GM23338 (cell line): ENCODE measurements at regions not wholly inside any gene's neighbourhood (a gene's known extent, or its start where the extent isn't known, plus 50 kb on each side); places are given as distances from the start of the nearest gene placed in this dataset.

Experiments
- ATAC-seq: fragments of 200-7000 bp; cut with Tn5 transposase; 3 replicates; pipeline ENCODE4 v1.9.1; 2020
- DNase-seq: peaks from one replicate; pipeline ENCODE4 v3.0.0-alpha.2; 2015; ENCODE audit warnings: low spot score
- H2AFZ ChIP-seq: fragments of 200-600 bp; sonication (generic); 2 replicates; pipeline ENCODE4 v1.8.0; 2016; ENCODE audit warnings: antibody characterized with exemption, mild to moderate bottlenecking, moderate library complexity
- H3F3A ChIP-seq: fragments of 200-600 bp; sonication (generic); replicated peaks from 2 replicates; pipeline ENCODE4 v1.8.0; 2017; ENCODE audit warnings: antibody characterized with exemption, mixed run types, low read depth
- H3K27ac ChIP-seq: fragments of 200-600 bp; sonication (generic); 2 replicates; pipeline ENCODE4 v1.6.1; 2016; ENCODE audit warnings: low read depth
- H3K27me3 ChIP-seq: fragments of 200-600 bp; sonication (generic); 2 replicates; pipeline ENCODE4 v1.8.0; 2016; ENCODE audit warnings: mild to moderate bottlenecking, mixed run types, moderate library complexity; ENCODE audit not compliant: insufficient read depth
- H3K36me3 ChIP-seq: fragments of 200-600 bp; sonication (generic); 2 replicates; pipeline ENCODE4 v1.8.0; 2016; ENCODE audit warnings: mild to moderate bottlenecking; ENCODE audit not compliant: insufficient read depth
- H3K4me1 ChIP-seq: fragments of 200-600 bp; sonication (generic); 2 replicates; pipeline ENCODE4 v1.8.0; 2016; ENCODE audit warnings: mild to moderate bottlenecking, moderate library complexity; ENCODE audit not compliant: insufficient read depth
- H3K4me2 ChIP-seq: fragments of 200-600 bp; sonication (generic); 2 replicates; pipeline ENCODE4 v1.7.1; 2017; ENCODE audit warnings: mixed run types
- H3K4me3 ChIP-seq: fragments of 200-600 bp; sonication (generic); 2 replicates; pipeline ENCODE4 v1.6.1; 2016; ENCODE audit warnings: mixed run types
- H3K79me2 ChIP-seq: fragments of 200-600 bp; sonication (generic); replicated peaks from 2 replicates; pipeline ENCODE4 v1.8.0; 2017; ENCODE audit warnings: mild to moderate bottlenecking; ENCODE audit not compliant: insufficient read depth
- H3K9me2 ChIP-seq: fragments of 200-600 bp; sonication (generic); 2 replicates; pipeline ENCODE4 v1.8.0; 2017; ENCODE audit not compliant: insufficient read depth
- H4K20me1 ChIP-seq: fragments of 200-600 bp; sonication (generic); replicated peaks from 2 replicates; pipeline ENCODE4 v1.8.0; 2017; ENCODE audit warnings: mild to moderate bottlenecking; ENCODE audit not compliant: insufficient read depth
- H3K27ac Mint-ChIP-seq: 2 replicates; pipeline ENCODE4 v1.8.0; 2020; ENCODE audit warnings: inconsistent platforms, mild to moderate bottlenecking, moderate library complexity, mixed read lengths
- H3K27me3 Mint-ChIP-seq: 3 replicates; pipeline ENCODE4 v1.8.0; 2022; ENCODE audit warnings: low read depth, mild to moderate bottlenecking, moderate library complexity, mixed read lengths, inconsistent platforms; ENCODE audit not compliant: insufficient read depth, poor library complexity
- H3K36me3 Mint-ChIP-seq: 3 replicates; pipeline ENCODE4 v1.8.0; 2021; ENCODE audit warnings: low read depth, mild to moderate bottlenecking, inconsistent platforms, moderate library complexity, mixed read lengths
- H3K4me1 Mint-ChIP-seq: 3 replicates; pipeline ENCODE4 v1.8.0; 2020; ENCODE audit warnings: mild to moderate bottlenecking, inconsistent platforms, mixed read lengths
- H3K4me3 Mint-ChIP-seq: 3 replicates; pipeline ENCODE4 v1.8.0; 2021; ENCODE audit warnings: moderate library complexity, mild to moderate bottlenecking, inconsistent platforms, mixed read lengths
- H3K9me3 Mint-ChIP-seq: 3 replicates; pipeline ENCODE4 v1.8.0; 2020; ENCODE audit warnings: moderate library complexity, mild to moderate bottlenecking, inconsistent platforms, mixed read lengths
- CREB1 ChIP-seq: fragments of 250-450 bp; sonication (Bioruptor Pico); IDR thresholded peaks from 2 replicates; pipeline ENCODE4 v1.5.0; 2020; ENCODE audit warnings: low read depth, mild to moderate bottlenecking, moderate library complexity
- EZH2 ChIP-seq: fragments of 200-600 bp; sonication (generic); IDR thresholded peaks from one replicate; pipeline ENCODE4 v1.8.0; 2017; ENCODE audit warnings: antibody characterized with exemption, mild to moderate bottlenecking, low read depth; ENCODE audit not compliant: unreplicated experiment
- EZH2phosphoT487 ChIP-seq: fragments of 200-600 bp; sonication (generic); IDR thresholded peaks from one replicate; pipeline ENCODE4 v1.8.1; 2018; ENCODE audit warnings: antibody characterized with exemption; ENCODE audit not compliant: unreplicated experiment
- POLR2AphosphoS5 ChIP-seq: IDR thresholded peaks from 2 replicates; pipeline ENCODE4 v1.6.1; 2016; ENCODE audit warnings: antibody characterized with exemption, low read depth
- STAT1 ChIP-seq: IDR thresholded peaks from one replicate; pipeline ENCODE4 v1.6.1; 2016; ENCODE audit warnings: antibody characterized with exemption; ENCODE audit not compliant: unreplicated experiment
- ZNF114 ChIP-seq: fragments of 250-450 bp; sonication (Bioruptor Pico); IDR thresholded peaks from 2 replicates; pipeline ENCODE4 v1.5.0; 2020; ENCODE audit warnings: mild to moderate bottlenecking, moderate library complexity
- TF ChIP-seq, protein P1 (sequence below), 2 experiments: fragments of 200-600 bp in 1 of 2; sonication (generic) in 1 of 2; conservative IDR thresholded peaks; 2 replicates each; pipeline versions ENCODE4 v1.5.1 to v1.6.1; 2016 to 2017; ENCODE audit warnings: antibody characterized with exemption in 2 of 2, low read depth in 2 of 2, mild to moderate bottlenecking in 2 of 2, moderate library complexity in 1 of 2
- TF ChIP-seq, protein P2 (sequence below): IDR thresholded peaks from 2 replicates; pipeline ENCODE4 v1.6.1; 2016; ENCODE audit warnings: antibody characterized with exemption
- TF ChIP-seq, protein P3 (sequence below): fragments of 250-450 bp; sonication (Bioruptor Pico); IDR thresholded peaks from 2 replicates; pipeline ENCODE4 v1.5.0; 2020; ENCODE audit warnings: mild to moderate bottlenecking, moderate library complexity
- TF ChIP-seq, protein P4 (sequence below): IDR thresholded peaks from one replicate; pipeline ENCODE4 v1.6.1; 2018; ENCODE audit warnings: antibody characterized with exemption; ENCODE audit not compliant: unreplicated experiment

DNA sequence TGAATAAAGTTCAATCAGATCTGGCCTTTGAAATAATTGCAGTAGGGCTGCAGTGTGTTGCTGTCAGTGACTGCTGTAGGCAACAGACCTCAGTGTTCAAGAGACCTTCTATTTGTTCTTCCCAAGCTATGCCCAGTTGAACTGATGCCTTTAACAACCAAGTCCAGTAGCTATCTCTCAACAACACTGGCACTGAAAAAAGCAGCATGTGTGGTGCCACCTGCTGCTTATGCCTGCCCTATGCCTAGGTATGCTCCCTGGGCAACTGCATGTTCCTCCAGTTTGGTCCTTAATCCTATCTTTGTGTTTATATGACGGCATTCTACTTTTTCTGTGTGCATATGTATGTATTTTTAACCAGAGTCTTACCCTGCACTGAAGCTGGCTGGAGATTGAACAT, 523.9 kb upstream of the MEX3C start:
- Histone ChIP-seq H3K4me3 (no peak overlapping the region), H3F3A (no peaks in the 10 kb centered on the region), H2AFZ (no peak overlapping the region), H4K20me1 (no peaks in the 10 kb centered on the region), H3K79me2 (no peaks in the 10 kb centered on the region), H3K27me3 (no peaks in the 10 kb centered on the region), H3K36me3 (no peaks in the 10 kb centered on the region), H3K4me1 (no peaks in the 10 kb centered on the region), H3K9me2 (peaks cover 12% of the 10 kb centered on the region), H3K4me2 (no peak overlapping the region), H3K27ac (no peak overlapping the region)
- Mint-ChIP-seq H3K4me3 (no peak overlapping the region), H3K27ac (no peak overlapping the region), H3K9me3 (no peaks in the 10 kb centered on the region; the same call in 2 of the 3 replicates), H3K27me3 (no peaks in the 10 kb centered on the region), H3K36me3 (0 out of 3 replicates have a peak, but pooled peaks cover 3% of the 10 kb centered on the region), H3K4me1 (peaks cover 9% of the 10 kb centered on the region; the same call in 2 of the 3 replicates)
- ATAC-seq (no peak), DNase-seq (no peak)
- TF ChIP-seq EZH2phosphoT487, result no peak

DNA sequence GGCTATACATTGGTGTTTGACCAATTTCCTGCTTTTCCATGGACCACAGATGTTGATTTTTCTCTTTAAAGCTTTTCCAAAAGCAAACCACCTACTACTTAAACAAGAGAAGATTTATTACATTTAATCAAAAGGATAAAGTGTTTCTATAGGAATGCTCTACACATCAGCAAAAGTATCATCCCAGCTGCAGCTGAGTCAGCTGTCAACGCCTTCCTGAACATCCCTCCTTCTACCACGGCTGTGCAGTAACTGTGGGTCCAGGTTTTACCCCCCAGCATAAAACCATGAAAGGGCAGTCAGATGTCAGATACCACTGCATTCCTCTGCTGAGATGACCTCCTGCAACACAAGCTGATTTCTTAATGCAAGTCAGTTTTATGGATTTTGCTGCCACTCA, 524.5 kb upstream of the MEX3C start:
- H3K36me3 Mint-ChIP-seq, result 0 out of 3 replicates have a peak, but pooled peaks cover 3% of the 10 kb centered on the region
- H4K20me1 ChIP-seq, result no peaks in the 10 kb centered on the region
- no peak for TF ChIP-seq CREB1
- TF ChIP-seq, protein P1, sequence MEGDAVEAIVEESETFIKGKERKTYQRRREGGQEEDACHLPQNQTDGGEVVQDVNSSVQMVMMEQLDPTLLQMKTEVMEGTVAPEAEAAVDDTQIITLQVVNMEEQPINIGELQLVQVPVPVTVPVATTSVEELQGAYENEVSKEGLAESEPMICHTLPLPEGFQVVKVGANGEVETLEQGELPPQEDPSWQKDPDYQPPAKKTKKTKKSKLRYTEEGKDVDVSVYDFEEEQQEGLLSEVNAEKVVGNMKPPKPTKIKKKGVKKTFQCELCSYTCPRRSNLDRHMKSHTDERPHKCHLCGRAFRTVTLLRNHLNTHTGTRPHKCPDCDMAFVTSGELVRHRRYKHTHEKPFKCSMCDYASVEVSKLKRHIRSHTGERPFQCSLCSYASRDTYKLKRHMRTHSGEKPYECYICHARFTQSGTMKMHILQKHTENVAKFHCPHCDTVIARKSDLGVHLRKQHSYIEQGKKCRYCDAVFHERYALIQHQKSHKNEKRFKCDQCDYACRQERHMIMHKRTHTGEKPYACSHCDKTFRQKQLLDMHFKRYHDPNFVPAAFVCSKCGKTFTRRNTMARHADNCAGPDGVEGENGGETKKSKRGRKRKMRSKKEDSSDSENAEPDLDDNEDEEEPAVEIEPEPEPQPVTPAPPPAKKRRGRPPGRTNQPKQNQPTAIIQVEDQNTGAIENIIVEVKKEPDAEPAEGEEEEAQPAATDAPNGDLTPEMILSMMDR (conservative IDR thresholded peaks at IDR 0.05; ENCODE audit: low read depth in 2 of 2), result no peak
- TF ChIP-seq ZNF114 (CRISPR knock-in tag), result no peak
- TF ChIP-seq EZH2, result no peak
- TF ChIP-seq, protein P2, sequence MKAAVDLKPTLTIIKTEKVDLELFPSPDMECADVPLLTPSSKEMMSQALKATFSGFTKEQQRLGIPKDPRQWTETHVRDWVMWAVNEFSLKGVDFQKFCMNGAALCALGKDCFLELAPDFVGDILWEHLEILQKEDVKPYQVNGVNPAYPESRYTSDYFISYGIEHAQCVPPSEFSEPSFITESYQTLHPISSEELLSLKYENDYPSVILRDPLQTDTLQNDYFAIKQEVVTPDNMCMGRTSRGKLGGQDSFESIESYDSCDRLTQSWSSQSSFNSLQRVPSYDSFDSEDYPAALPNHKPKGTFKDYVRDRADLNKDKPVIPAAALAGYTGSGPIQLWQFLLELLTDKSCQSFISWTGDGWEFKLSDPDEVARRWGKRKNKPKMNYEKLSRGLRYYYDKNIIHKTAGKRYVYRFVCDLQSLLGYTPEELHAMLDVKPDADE, result no peak
- TF ChIP-seq, protein P3, sequence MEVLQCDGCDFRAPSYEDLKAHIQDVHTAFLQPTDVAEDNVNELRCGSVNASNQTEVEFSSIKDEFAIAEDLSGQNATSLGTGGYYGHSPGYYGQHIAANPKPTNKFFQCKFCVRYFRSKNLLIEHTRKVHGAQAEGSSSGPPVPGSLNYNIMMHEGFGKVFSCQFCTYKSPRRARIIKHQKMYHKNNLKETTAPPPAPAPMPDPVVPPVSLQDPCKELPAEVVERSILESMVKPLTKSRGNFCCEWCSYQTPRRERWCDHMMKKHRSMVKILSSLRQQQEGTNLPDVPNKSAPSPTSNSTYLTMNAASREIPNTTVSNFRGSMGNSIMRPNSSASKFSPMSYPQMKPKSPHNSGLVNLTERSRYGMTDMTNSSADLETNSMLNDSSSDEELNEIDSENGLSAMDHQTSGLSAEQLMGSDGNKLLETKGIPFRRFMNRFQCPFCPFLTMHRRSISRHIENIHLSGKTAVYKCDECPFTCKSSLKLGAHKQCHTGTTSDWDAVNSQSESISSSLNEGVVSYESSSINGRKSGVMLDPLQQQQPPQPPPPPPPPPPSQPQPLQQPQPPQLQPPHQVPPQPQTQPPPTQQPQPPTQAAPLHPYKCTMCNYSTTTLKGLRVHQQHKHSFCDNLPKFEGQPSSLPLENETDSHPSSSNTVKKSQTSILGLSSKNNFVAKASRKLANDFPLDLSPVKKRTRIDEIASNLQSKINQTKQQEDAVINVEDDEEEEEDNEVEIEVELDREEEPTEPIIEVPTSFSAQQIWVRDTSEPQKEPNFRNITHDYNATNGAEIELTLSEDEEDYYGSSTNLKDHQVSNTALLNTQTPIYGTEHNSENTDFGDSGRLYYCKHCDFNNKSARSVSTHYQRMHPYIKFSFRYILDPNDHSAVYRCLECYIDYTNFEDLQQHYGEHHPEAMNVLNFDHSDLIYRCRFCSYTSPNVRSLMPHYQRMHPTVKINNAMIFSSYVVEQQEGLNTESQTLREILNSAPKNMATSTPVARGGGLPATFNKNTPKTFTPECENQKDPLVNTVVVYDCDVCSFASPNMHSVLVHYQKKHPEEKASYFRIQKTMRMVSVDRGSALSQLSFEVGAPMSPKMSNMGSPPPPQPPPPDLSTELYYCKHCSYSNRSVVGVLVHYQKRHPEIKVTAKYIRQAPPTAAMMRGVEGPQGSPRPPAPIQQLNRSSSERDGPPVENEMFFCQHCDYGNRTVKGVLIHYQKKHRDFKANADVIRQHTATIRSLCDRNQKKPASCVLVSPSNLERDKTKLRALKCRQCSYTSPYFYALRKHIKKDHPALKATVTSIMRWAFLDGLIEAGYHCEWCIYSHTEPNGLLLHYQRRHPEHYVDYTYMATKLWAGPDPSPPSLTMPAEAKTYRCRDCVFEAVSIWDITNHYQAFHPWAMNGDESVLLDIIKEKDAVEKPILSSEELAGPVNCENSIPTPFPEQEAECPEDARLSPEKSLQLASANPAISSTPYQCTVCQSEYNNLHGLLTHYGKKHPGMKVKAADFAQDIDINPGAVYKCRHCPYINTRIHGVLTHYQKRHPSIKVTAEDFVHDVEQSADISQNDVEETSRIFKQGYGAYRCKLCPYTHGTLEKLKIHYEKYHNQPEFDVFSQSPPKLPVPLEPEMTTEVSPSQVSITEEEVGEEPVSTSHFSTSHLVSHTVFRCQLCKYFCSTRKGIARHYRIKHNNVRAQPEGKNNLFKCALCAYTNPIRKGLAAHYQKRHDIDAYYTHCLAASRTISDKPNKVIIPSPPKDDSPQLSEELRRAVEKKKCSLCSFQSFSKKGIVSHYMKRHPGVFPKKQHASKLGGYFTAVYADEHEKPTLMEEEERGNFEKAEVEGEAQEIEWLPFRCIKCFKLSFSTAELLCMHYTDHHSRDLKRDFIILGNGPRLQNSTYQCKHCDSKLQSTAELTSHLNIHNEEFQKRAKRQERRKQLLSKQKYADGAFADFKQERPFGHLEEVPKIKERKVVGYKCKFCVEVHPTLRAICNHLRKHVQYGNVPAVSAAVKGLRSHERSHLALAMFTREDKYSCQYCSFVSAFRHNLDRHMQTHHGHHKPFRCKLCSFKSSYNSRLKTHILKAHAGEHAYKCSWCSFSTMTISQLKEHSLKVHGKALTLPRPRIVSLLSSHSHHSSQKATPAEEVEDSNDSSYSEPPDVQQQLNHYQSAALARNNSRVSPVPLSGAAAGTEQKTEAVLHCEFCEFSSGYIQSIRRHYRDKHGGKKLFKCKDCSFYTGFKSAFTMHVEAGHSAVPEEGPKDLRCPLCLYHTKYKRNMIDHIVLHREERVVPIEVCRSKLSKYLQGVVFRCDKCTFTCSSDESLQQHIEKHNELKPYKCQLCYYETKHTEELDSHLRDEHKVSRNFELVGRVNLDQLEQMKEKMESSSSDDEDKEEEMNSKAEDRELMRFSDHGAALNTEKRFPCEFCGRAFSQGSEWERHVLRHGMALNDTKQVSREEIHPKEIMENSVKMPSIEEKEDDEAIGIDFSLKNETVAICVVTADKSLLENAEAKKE, result no peak
- no peak for TF ChIP-seq POLR2AphosphoS5
- TF ChIP-seq STAT1, result no peak
- TF ChIP-seq, protein P4, sequence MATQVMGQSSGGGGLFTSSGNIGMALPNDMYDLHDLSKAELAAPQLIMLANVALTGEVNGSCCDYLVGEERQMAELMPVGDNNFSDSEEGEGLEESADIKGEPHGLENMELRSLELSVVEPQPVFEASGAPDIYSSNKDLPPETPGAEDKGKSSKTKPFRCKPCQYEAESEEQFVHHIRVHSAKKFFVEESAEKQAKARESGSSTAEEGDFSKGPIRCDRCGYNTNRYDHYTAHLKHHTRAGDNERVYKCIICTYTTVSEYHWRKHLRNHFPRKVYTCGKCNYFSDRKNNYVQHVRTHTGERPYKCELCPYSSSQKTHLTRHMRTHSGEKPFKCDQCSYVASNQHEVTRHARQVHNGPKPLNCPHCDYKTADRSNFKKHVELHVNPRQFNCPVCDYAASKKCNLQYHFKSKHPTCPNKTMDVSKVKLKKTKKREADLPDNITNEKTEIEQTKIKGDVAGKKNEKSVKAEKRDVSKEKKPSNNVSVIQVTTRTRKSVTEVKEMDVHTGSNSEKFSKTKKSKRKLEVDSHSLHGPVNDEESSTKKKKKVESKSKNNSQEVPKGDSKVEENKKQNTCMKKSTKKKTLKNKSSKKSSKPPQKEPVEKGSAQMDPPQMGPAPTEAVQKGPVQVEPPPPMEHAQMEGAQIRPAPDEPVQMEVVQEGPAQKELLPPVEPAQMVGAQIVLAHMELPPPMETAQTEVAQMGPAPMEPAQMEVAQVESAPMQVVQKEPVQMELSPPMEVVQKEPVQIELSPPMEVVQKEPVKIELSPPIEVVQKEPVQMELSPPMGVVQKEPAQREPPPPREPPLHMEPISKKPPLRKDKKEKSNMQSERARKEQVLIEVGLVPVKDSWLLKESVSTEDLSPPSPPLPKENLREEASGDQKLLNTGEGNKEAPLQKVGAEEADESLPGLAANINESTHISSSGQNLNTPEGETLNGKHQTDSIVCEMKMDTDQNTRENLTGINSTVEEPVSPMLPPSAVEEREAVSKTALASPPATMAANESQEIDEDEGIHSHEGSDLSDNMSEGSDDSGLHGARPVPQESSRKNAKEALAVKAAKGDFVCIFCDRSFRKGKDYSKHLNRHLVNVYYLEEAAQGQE, result no peak

More for the DNA sequence above, 524.5 kb upstream of the MEX3C start:
- Histone ChIP-seq H2AFZ (no peak overlapping the region), H3K27ac (no peak overlapping the region), H3K9me2 (peaks cover 12% of the 10 kb centered on the region), H3K4me2 (no peak overlapping the region), H3K27me3 (no peaks in the 10 kb centered on the region), H3K4me1 (no peaks in the 10 kb centered on the region), H3K79me2 (no peaks in the 10 kb centered on the region), H3F3A (no peaks in the 10 kb centered on the region), H3K4me3 (no peak overlapping the region), H3K36me3 (no peaks in the 10 kb centered on the region)
- peaks cover 9% of the 10 kb centered on the region; the same call in 2 of the 3 replicates for H3K4me1 Mint-ChIP-seq
- no peaks in the 10 kb centered on the region; the same call in 2 of the 3 replicates for H3K9me3 Mint-ChIP-seq
- ATAC-seq (no peak), DNase-seq (no peak)
- H3K27ac Mint-ChIP-seq, result no peak overlapping the region
- H3K4me3 Mint-ChIP-seq, result no peak overlapping the region
- H3K27me3 Mint-ChIP-seq, result no peaks in the 10 kb centered on the region
